ENCODE measurements at regions not wholly inside any gene's neighbourhood (a gene's known extent, or its start where the extent isn't known, plus 50 kb on each side); places are given as distances from the start of the nearest gene placed in this dataset.

GRCh38 chr15:100703032-100703578 is 100.7 kb downstream of the ASB7 start:
- no peak for DNase-seq

- no peak for DNase-seq
These were observed 101.3 kb downstream of the ASB7 start for GRCh38 chr15:100703671-100704070.

GRCh38 chr15:100704281-100705055 is 102.1 kb downstream of the ASB7 start:
- no peak for DNase-seq

GRCh38 chr15:100705065-100705464 is 102.7 kb downstream of the ASB7 start:
- DNase-seq: no peak

GRCh38 chr15:100705841-100706240 is 103.5 kb downstream of the ASB7 start:
- no peak for DNase-seq

- no peak for DNase-seq
These were observed 104.8 kb downstream of the ASB7 start for GRCh38 chr15:100707229-100707628.

- no peak for DNase-seq
These were observed 106.5 kb downstream of the ASB7 start for GRCh38 chr15:100708916-100709315.

GRCh38 chr15:100710222-100710621 is 107.8 kb downstream of the ASB7 start:
- DNase-seq: no peak

GRCh38 chr15:100710744-100711515 is 108.5 kb downstream of the ASB7 start:
- no peak for DNase-seq

- no peak for DNase-seq
These were observed 109.2 kb downstream of the ASB7 start for GRCh38 chr15:100711516-100712021.

GRCh38 chr15:100712226-100712625 is 109.8 kb downstream of the ASB7 start:
- no peak for DNase-seq

GRCh38 chr15:100713163-100713867 is 110.9 kb downstream of the ASB7 start:
- no peak for DNase-seq

GRCh38 chr15:100714034-100714748 is 111.8 kb downstream of the ASB7 start:
- DNase-seq: no peak

- DNase-seq: no peak
These were observed 112.5 kb downstream of the ASB7 start for GRCh38 chr15:100714749-100715342.

GRCh38 chr15:100715571-100716455 is 113.4 kb downstream of the ASB7 start:
- DNase-seq: no peak

- DNase-seq: no peak
These were observed 114.2 kb downstream of the ASB7 start for GRCh38 chr15:100716456-100717085.

- no peak for DNase-seq
These were observed 115.2 kb downstream of the ASB7 start for GRCh38 chr15:100717596-100717995.

- no peak for DNase-seq
These were observed 115.9 kb downstream of the ASB7 start for GRCh38 chr15:100718075-100718980.

- DNase-seq: no peak
These were observed 118.1 kb downstream of the ASB7 start for GRCh38 chr15:100720406-100720967.

Measured in CD4-positive, alpha-beta T cell treated with Interleukin-4 for 1 hour (primary cell).